ENCODE measurements at regions not wholly inside any gene's neighbourhood (a gene's known extent, or its start where the extent isn't known, plus 50 kb on each side); places are given as distances from the start of the nearest gene placed in this dataset.

- TF ChIP-seq RBFOX2 (IDR thresholded peaks at IDR 0.05; ENCODE audit: low read depth, low read length) (peak; percentile 61), GTF2F1 (IDR thresholded peaks at IDR 0.05; ENCODE audit: low read depth, low read length) (no peak), RAD21 (CRISPR knock-in tag; conservative IDR thresholded peaks at IDR 0.05 in 1 of 2, IDR thresholded peaks at IDR 0.05 in 1 of 2) (no peak), NFXL1 (CRISPR knock-in tag; IDR thresholded peaks at IDR 0.05) (peak; percentile 92), RBM22 (IDR thresholded peaks at IDR 0.05; ENCODE audit: low read depth, low read length, poor library complexity, severe bottlenecking) (no peak), MGA (IDR thresholded peaks at IDR 0.05) (no peak; the same call in 1 of the 2 replicates), FOXM1 (IDR thresholded peaks at IDR 0.05; ENCODE audit: low read depth) (no peak), FOXM1 (CRISPR knock-in tag; IDR thresholded peaks at IDR 0.05; ENCODE audit: low read depth) (no peak), SMAD2 (IDR thresholded peaks at IDR 0.05; ENCODE audit: low read depth, low read length) (no peak), MXI1 (IDR thresholded peaks at IDR 0.05; ENCODE audit: low read depth, low read length) (no peak), ZSCAN32 (CRISPR knock-in tag; IDR thresholded peaks at IDR 0.05) (no peak), ZNF511 (CRISPR knock-in tag; IDR thresholded peaks at IDR 0.05) (no peak), TFE3 (CRISPR knock-in tag; IDR thresholded peaks at IDR 0.05) (no peak), ZNF347 (CRISPR knock-in tag; IDR thresholded peaks at IDR 0.05; ENCODE audit: low read depth) (no peak), KAT7 (CRISPR knock-in tag; IDR thresholded peaks at IDR 0.05; ENCODE audit: borderline replicate concordance) (no peak)
These were observed 70.2 kb upstream of the CD93 start (continued) for GRCh38 chr20:23156170-23156841.
